ENCODE measurements at regions not wholly inside any gene's neighbourhood (a gene's known extent, or its start where the extent isn't known, plus 50 kb on each side); places are given as distances from the start of the nearest gene placed in this dataset.

GRCh38 chr17:77869665-77870132 lies 88.8 kb upstream of the TNRC6C start:
- TF ChIP-seq, protein P1, sequence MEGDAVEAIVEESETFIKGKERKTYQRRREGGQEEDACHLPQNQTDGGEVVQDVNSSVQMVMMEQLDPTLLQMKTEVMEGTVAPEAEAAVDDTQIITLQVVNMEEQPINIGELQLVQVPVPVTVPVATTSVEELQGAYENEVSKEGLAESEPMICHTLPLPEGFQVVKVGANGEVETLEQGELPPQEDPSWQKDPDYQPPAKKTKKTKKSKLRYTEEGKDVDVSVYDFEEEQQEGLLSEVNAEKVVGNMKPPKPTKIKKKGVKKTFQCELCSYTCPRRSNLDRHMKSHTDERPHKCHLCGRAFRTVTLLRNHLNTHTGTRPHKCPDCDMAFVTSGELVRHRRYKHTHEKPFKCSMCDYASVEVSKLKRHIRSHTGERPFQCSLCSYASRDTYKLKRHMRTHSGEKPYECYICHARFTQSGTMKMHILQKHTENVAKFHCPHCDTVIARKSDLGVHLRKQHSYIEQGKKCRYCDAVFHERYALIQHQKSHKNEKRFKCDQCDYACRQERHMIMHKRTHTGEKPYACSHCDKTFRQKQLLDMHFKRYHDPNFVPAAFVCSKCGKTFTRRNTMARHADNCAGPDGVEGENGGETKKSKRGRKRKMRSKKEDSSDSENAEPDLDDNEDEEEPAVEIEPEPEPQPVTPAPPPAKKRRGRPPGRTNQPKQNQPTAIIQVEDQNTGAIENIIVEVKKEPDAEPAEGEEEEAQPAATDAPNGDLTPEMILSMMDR (IDR thresholded peaks at IDR 0.05; ENCODE audit: low read depth, low read length): no peak
- TF ChIP-seq EZH2phosphoT487 (IDR thresholded peaks at IDR 0.05; ENCODE audit: low read depth): no peak

Data from OCI-LY3 (cell line).